ENCODE measurements at regions not wholly inside any gene's neighbourhood (a gene's known extent, or its start where the extent isn't known, plus 50 kb on each side); places are given as distances from the start of the nearest gene placed in this dataset.

DNA sequence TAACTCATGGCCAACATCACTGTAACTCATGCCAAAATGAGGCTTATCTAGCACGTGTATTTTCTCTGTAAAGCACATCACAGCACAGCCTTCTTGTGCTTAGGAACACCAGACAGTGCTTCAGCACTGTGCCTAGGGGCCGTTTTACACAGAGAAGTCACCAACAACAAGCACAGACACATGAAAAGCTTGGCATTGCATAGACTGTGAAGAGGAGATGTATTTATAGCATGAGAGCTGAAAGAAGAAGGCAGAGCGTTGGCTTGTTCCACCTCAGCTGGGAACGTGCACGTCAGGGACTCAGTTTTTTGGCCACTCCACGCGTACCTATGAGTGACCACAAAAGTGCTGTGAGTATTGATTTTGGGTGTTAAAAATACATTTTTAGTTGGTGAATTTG is 116.3 kb upstream of the SFRP2 start:
- DNase-seq (ENCODE audit: low read depth, low spot score) (no peak), ATAC-seq (no peak)
- ChIA-PET POLR2A (no interaction called here), CTCF (no interaction called here)
- no peak overlapping the region for H3K4me3 ChIP-seq (ENCODE audit: low read depth in 2 of 2, low read length in 2 of 2)
- no TSS peak for BruUV-seq (replicated peaks)
- intact Hi-C loops (cut with micrococcal nuclease; ENCODE audit: unreplicated experiment) (no loop called here), in situ Hi-C loops (cut with HindIII; ENCODE audit: low pct_unique_long_range_greater_than_20kb, low sequenced_read_pairs) (no loop called here)
- no peaks in the 10 kb centered on the region for H3K4me1 ChIP-seq (ENCODE audit: control insufficient read depth, insufficient read depth, low read length)
- H3K27ac ChIP-seq (ENCODE audit: low read length) = no peak overlapping the region
- no peaks in the 10 kb centered on the region for H3K36me3 ChIP-seq (ENCODE audit: control insufficient read depth, insufficient read depth, low read length)
- H3K9me3 ChIP-seq (ENCODE audit: control insufficient read depth, insufficient read depth, low read depth, low read length) = no peaks in the 10 kb centered on the region
- H3K27me3 ChIP-seq (ENCODE audit: control insufficient read depth, insufficient read depth, low read length) = no peaks in the 10 kb centered on the region
- TF ChIP-seq POLR2AphosphoS5 (IDR thresholded peaks at IDR 0.05; ENCODE audit: low read depth, low read length) (no peak), SIN3A (IDR thresholded peaks at IDR 0.05; ENCODE audit: borderline replicate concordance, insufficient read depth, low read depth, low read length) (no peak), TCF7L2 (IDR thresholded peaks at IDR 0.05; ENCODE audit: low read depth, low read length) (no peak)
- TF ChIP-seq, protein P1, sequence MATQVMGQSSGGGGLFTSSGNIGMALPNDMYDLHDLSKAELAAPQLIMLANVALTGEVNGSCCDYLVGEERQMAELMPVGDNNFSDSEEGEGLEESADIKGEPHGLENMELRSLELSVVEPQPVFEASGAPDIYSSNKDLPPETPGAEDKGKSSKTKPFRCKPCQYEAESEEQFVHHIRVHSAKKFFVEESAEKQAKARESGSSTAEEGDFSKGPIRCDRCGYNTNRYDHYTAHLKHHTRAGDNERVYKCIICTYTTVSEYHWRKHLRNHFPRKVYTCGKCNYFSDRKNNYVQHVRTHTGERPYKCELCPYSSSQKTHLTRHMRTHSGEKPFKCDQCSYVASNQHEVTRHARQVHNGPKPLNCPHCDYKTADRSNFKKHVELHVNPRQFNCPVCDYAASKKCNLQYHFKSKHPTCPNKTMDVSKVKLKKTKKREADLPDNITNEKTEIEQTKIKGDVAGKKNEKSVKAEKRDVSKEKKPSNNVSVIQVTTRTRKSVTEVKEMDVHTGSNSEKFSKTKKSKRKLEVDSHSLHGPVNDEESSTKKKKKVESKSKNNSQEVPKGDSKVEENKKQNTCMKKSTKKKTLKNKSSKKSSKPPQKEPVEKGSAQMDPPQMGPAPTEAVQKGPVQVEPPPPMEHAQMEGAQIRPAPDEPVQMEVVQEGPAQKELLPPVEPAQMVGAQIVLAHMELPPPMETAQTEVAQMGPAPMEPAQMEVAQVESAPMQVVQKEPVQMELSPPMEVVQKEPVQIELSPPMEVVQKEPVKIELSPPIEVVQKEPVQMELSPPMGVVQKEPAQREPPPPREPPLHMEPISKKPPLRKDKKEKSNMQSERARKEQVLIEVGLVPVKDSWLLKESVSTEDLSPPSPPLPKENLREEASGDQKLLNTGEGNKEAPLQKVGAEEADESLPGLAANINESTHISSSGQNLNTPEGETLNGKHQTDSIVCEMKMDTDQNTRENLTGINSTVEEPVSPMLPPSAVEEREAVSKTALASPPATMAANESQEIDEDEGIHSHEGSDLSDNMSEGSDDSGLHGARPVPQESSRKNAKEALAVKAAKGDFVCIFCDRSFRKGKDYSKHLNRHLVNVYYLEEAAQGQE (IDR thresholded peaks at IDR 0.05; ENCODE audit: insufficient read depth in 1 of 2, low read depth in 2 of 2, low read length in 1 of 2) = no peak
- TF ChIP-seq, protein P2, sequence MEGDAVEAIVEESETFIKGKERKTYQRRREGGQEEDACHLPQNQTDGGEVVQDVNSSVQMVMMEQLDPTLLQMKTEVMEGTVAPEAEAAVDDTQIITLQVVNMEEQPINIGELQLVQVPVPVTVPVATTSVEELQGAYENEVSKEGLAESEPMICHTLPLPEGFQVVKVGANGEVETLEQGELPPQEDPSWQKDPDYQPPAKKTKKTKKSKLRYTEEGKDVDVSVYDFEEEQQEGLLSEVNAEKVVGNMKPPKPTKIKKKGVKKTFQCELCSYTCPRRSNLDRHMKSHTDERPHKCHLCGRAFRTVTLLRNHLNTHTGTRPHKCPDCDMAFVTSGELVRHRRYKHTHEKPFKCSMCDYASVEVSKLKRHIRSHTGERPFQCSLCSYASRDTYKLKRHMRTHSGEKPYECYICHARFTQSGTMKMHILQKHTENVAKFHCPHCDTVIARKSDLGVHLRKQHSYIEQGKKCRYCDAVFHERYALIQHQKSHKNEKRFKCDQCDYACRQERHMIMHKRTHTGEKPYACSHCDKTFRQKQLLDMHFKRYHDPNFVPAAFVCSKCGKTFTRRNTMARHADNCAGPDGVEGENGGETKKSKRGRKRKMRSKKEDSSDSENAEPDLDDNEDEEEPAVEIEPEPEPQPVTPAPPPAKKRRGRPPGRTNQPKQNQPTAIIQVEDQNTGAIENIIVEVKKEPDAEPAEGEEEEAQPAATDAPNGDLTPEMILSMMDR (IDR thresholded peaks at IDR 0.05) = no peak

DNA sequence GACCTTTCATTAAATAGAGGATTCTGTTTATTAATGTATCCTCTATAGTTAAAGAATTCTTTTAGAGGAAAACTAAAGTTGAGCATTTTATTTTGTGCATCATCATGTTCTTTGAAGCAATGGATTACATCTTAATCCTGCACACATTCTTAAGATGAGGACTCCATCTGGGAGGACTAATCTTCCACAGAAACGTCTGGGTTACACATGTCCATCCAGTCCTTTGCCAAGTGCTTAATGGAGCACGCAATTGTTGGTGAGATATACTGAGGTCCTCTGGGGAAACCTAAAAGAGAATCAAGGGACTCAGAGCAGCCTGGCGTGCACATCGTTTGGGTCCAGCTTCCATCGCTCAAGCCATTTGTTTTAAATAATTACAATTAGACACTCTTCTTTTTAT is 115.1 kb upstream of the SFRP2 start:
- no peak for TF ChIP-seq POLR2AphosphoS5 (IDR thresholded peaks at IDR 0.05; ENCODE audit: low read depth, low read length)
- TF ChIP-seq SIN3A (IDR thresholded peaks at IDR 0.05; ENCODE audit: borderline replicate concordance, insufficient read depth, low read depth, low read length) = no peak
- TF ChIP-seq, protein P1 (IDR thresholded peaks at IDR 0.05; ENCODE audit: insufficient read depth in 1 of 2, low read depth in 2 of 2, low read length in 1 of 2) = no peak
- TF ChIP-seq, protein P2 (IDR thresholded peaks at IDR 0.05) = no peak
- TF ChIP-seq TCF7L2 (IDR thresholded peaks at IDR 0.05; ENCODE audit: low read depth, low read length) = no peak
- no peak for DNase-seq (ENCODE audit: low read depth, low spot score)
- Histone ChIP-seq H3K4me3 (ENCODE audit: low read depth in 2 of 2, low read length in 2 of 2) (no peak overlapping the region), H3K9me3 (ENCODE audit: control insufficient read depth, insufficient read depth, low read depth, low read length) (no peaks in the 10 kb centered on the region), H3K4me1 (ENCODE audit: control insufficient read depth, insufficient read depth, low read length) (no peaks in the 10 kb centered on the region), H3K27ac (ENCODE audit: low read length) (no peak overlapping the region), H3K36me3 (ENCODE audit: control insufficient read depth, insufficient read depth, low read length) (no peaks in the 10 kb centered on the region), H3K27me3 (ENCODE audit: control insufficient read depth, insufficient read depth, low read length) (no peaks in the 10 kb centered on the region)
- CTCF ChIA-PET = no interaction called here
- ATAC-seq = no peak
- intact Hi-C loops (cut with micrococcal nuclease; ENCODE audit: unreplicated experiment) (no loop called here), in situ Hi-C loops (cut with HindIII; ENCODE audit: low pct_unique_long_range_greater_than_20kb, low sequenced_read_pairs) (no loop called here)
- POLR2A ChIA-PET = no interaction called here
- BruUV-seq (replicated peaks) = no TSS peak
